Right lobe of liver (tissue), 6 donors: ENCODE measurements at regions not wholly inside any gene's neighbourhood (a gene's known extent, or its start where the extent isn't known, plus 50 kb on each side); places are given as distances from the start of the nearest gene placed in this dataset.
A peak's percentile ranks its signal among the peaks of the same experiment; 100 is the strongest.

Source experiments
- ATAC-seq, 4 donors: fragments of 200-7000 bp; cut with Tn5 transposase; one replicate each; pipeline ENCODE4 v1.9.1; 2020; ENCODE audit warnings: mild to moderate bottlenecking in 4 of 4, moderate library complexity in 4 of 4
- DNase-seq, 3 donors: peaks; one replicate each; pipeline ENCODE4 v3.0.0-alpha.2; 2020
- H3K27ac ChIP-seq, 3 donors: fragments of 200-600 bp; one replicate each; pipeline ENCODE4 v1.8.0; 2022
- H3K27me3 ChIP-seq, 2 donors: fragments of 200-600 bp; one replicate each; pipeline ENCODE4 v1.8.0; 2022
- H3K36me3 ChIP-seq, 4 donors: fragments of 200-600 bp; sonication (generic) in 1 of 4; one replicate each; pipeline versions ENCODE4 v1.5.1 to v1.8.0; 2017 to 2022; ENCODE audit warnings: control low read depth in 1 of 4
- H3K4me1 ChIP-seq, 4 donors: fragments of 200-600 bp; sonication (generic) in 1 of 4; one replicate each; pipeline versions ENCODE4 v1.5.1 to v1.8.0; 2017 to 2022; ENCODE audit warnings: control low read depth in 1 of 4
- H3K4me3 ChIP-seq, 3 donors: fragments of 200-600 bp; one replicate each; pipeline ENCODE4 v1.8.0; 2022
- H3K9me3 ChIP-seq, 4 donors: fragments of 200-600 bp; sonication (generic) in 1 of 4; one replicate each; pipeline versions ENCODE4 v1.5.1 to v1.8.0; 2017 to 2022; ENCODE audit warnings: control low read depth in 1 of 4
- CTCF ChIP-seq, 4 donors: fragments of 200-600 bp in 3 of 4; fragments of 450-650 bp in 1 of 4; IDR thresholded peaks; one replicate each; pipeline versions ENCODE4 v1.5.1 to v1.8.0; 2016 to 2022; ENCODE audit warnings: antibody characterized with exemption in 4 of 4, mild to moderate bottlenecking in 2 of 4
- POLR2A ChIP-seq: fragments of 450-650 bp; IDR thresholded peaks from one replicate; pipeline ENCODE4 v1.6.1; 2017; ENCODE audit warnings: antibody characterized with exemption, mild to moderate bottlenecking
- WGBS: methylation state at CpG from one replicate; pipeline ENCODE4 v1.1.6; 2018; ENCODE audit warnings: low coverage, low lambda C conversion rate; ENCODE audit not compliant: insufficient coverage; ENCODE audit errors: missing lambda C conversion rate; 5-methylcytosine and 5-hydroxymethylcytosine counted together
- intact Hi-C, 2 donors: fragments of 100-400 bp; cut with DNase I; formaldehyde crosslinking; loops; one replicate each; pipeline versions ENCODE4 v1.11.2 to v1.14.1; 2022
- donor health status: DM: no; HTN: yes; CAD: no.
- donor health status: DM: no; HTN: no; CAD: no.
- donor health status: DM: no; HTN: no; CAD: no.
- donor health status: DM: no; HTN: yes; CAD: no.
- donor health status: DM: no; HTN: yes; CAD: no.

GRCh38 chr14:104277416-104278213 is 139.2 kb downstream of the KIF26A start:
- H3K27ac ChIP-seq: no peak overlapping the region
- H3K36me3 ChIP-seq: no peaks in the 10 kb centered on the region
- no peak overlapping the region for H3K4me3 ChIP-seq
- 79% methylated on average over 9 of the region's 30 CpGs for WGBS
- intact Hi-C loops: no loop called here
- peaks cover 0 to 25% (median 11%) of the 10 kb centered on the region in 4 donors for H3K4me1 ChIP-seq
- no peaks in the 10 kb centered on the region for H3K27me3 ChIP-seq
- TF ChIP-seq POLR2A: no peak
- TF ChIP-seq CTCF (IDR thresholded peaks at IDR 0.05): no peak
- ATAC-seq (no peak), DNase-seq (peak in 2 of 3 donors; percentile 14 to 24)
- no peaks in the 10 kb centered on the region for H3K9me3 ChIP-seq

- Histone ChIP-seq H3K9me3 (no peaks in the 10 kb centered on the region), H3K36me3 (no peaks in the 10 kb centered on the region), H3K4me1 (peaks cover 0 to 30% (median 14%) of the 10 kb centered on the region in 4 donors), H3K27ac (no peak overlapping the region), H3K27me3 (no peaks in the 10 kb centered on the region), H3K4me3 (no peak overlapping the region)
- DNase-seq: no peak
- intact Hi-C loops: no loop called here
- no peak for ATAC-seq
- WGBS: 68% methylated on average over 3 of the region's 4 CpGs
- no peak for TF ChIP-seq POLR2A
- TF ChIP-seq CTCF (IDR thresholded peaks at IDR 0.05): no peak
These were observed 139.8 kb downstream of the KIF26A start for GRCh38 chr14:104278214-104278534.

GRCh38 chr14:104280085-104280901 is 141.9 kb downstream of the KIF26A start:
- TF ChIP-seq CTCF (IDR thresholded peaks at IDR 0.05) (no peak), POLR2A (no peak)
- Histone ChIP-seq H3K9me3 (no peaks in the 10 kb centered on the region), H3K4me1 (peaks cover 0 to 33% (median 15%) of the 10 kb centered on the region in 4 donors), H3K27ac (peak overlapping the region in 2 of 3 donors; percentile 49 to 58), H3K27me3 (no peaks in the 10 kb centered on the region), H3K36me3 (no peaks in the 10 kb centered on the region), H3K4me3 (no peak overlapping the region)
- WGBS: 95% methylated on average over 13 of the region's 32 CpGs
- DNase-seq (peak; percentile 16 to 50 (median 44)), ATAC-seq (peak; percentile 6 to 19 (median 12))
- intact Hi-C loops: no loop called here

GRCh38 chr14:104280902-104281767 is 142.7 kb downstream of the KIF26A start:
- WGBS: no CpG with 5 or more reads among the region's 24 CpGs
- no peaks in the 10 kb centered on the region for H3K9me3 ChIP-seq
- peak overlapping the region in 2 of 3 donors; percentile 16 to 33 for H3K4me3 ChIP-seq
- ATAC-seq (peak; percentile 85 to 88 (median 86)), DNase-seq (peak; percentile 87 to 94 (median 94))
- H3K4me1 ChIP-seq: peaks cover 0 to 33% (median 15%) of the 10 kb centered on the region in 4 donors
- TF ChIP-seq POLR2A (no peak), CTCF (IDR thresholded peaks at IDR 0.05) (no peak)
- H3K27me3 ChIP-seq: no peaks in the 10 kb centered on the region
- intact Hi-C loops: no loop called here
- H3K36me3 ChIP-seq: no peaks in the 10 kb centered on the region
- H3K27ac ChIP-seq: peak overlapping the region; percentile 18 to 58 (median 49)
